BJ (cell line): ENCODE measurements at regions not wholly inside any gene's neighbourhood (a gene's known extent, or its start where the extent isn't known, plus 50 kb on each side); places are given as distances from the start of the nearest gene placed in this dataset.

ENCODE experiments used
- CTCF ChIA-PET: fragments of 350-600 bp; formaldehyde crosslinking; extraction: SDS; loops from one replicate; lab custom pipeline; 2021; ENCODE audit warnings: antibody characterized with exemption, inconsistent platforms; lab: Yijun Ruan, JAX
- POLR2A ChIA-PET: fragments of 300-600 bp; sonication (Branson Sonifier 250); formaldehyde crosslinking; extraction: SDS; loops from one replicate; lab custom pipeline; 2021; ENCODE audit warnings: antibody characterized with exemption; lab: Charles Lee
- DNase-seq: peaks from one replicate; pipeline ENCODE4 v3.0.0-alpha.2; 2011; ENCODE audit warnings: low read depth
- H3K27me3 ChIP-seq: 2 replicates; pipeline ENCODE4 v1.6.0; 2011; ENCODE audit warnings: low read length; ENCODE audit not compliant: control insufficient read depth, insufficient read depth
- H3K36me3 ChIP-seq: 2 replicates; pipeline ENCODE4 v1.5.1; 2011; ENCODE audit warnings: low read length; ENCODE audit not compliant: control insufficient read depth, insufficient read depth
- H3K4me3 ChIP-seq: 2 replicates; pipeline ENCODE4 v1.5.1; 2011; ENCODE audit warnings: low read depth, mild to moderate bottlenecking, control low read depth, low read length
- TF ChIP-seq, protein P1 (sequence below): IDR thresholded peaks from 2 replicates; pipeline ENCODE4 v1.5.1; 2011; ENCODE audit warnings: low read depth, mild to moderate bottlenecking, control low read depth, inconsistent platforms, low read length, moderate library complexity; ENCODE audit not compliant: insufficient read depth

DNA sequence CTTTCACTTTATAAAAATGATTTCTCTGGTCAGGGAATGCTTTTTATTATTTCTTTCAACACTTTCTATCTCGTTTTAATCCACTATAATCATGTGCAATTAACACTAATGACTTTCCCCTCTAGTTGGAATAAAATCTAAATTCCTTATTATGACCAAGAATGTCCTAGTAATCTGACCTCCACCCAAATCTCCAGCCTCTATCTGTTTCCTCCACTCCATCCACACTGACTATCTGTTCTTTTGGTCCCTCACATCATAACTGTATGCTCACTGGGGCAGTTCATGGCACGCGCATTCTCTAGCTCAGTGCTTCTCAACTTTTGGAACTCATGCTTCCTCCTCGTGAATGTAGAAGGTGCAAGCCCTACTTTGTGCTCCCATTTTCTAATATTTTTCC is 244.7 kb downstream of the POSTN start:
- TF ChIP-seq, protein P1, sequence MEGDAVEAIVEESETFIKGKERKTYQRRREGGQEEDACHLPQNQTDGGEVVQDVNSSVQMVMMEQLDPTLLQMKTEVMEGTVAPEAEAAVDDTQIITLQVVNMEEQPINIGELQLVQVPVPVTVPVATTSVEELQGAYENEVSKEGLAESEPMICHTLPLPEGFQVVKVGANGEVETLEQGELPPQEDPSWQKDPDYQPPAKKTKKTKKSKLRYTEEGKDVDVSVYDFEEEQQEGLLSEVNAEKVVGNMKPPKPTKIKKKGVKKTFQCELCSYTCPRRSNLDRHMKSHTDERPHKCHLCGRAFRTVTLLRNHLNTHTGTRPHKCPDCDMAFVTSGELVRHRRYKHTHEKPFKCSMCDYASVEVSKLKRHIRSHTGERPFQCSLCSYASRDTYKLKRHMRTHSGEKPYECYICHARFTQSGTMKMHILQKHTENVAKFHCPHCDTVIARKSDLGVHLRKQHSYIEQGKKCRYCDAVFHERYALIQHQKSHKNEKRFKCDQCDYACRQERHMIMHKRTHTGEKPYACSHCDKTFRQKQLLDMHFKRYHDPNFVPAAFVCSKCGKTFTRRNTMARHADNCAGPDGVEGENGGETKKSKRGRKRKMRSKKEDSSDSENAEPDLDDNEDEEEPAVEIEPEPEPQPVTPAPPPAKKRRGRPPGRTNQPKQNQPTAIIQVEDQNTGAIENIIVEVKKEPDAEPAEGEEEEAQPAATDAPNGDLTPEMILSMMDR: no peak
- no peaks in the 10 kb centered on the region for H3K36me3 ChIP-seq
- CTCF ChIA-PET: interaction anchor here (0.6 kb wide), 1 partner anchor 12 kb away, joined by 3 read pairs; no protein-coding TSS in a partner anchor

DNA sequence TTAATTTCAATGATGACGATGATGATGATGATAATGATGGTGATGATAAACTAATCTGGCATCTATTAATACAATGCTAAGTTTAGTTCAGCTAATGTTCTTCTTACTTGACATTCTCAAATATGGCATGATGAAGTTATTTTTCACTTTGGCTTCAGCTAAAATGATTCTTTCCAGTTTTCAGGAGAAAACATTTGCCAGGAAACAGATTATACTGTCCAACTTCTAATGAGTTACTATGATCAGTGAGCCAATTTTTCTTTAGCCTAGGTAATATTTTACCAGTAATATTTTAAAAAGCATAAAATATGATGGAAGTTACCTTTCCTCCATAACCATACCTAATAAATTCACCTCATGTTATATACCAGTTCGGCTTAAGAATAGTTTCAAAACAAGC is 245.7 kb upstream of the CSNK1A1L start:
- Histone ChIP-seq H3K4me3 (no peak overlapping the region), H3K36me3 (no peaks in the 10 kb centered on the region), H3K27me3 (no peaks in the 10 kb centered on the region)
- CTCF ChIA-PET: no interaction called here
- POLR2A ChIA-PET: interaction anchor here (0.6 kb wide), 1 partner anchor 13 kb away, joined by 3 read pairs; no protein-coding TSS in a partner anchor
- DNase-seq: no peak
- TF ChIP-seq, protein P1: no peak

More for the DNA sequence above, 244.7 kb downstream of the POSTN start:
- POLR2A ChIA-PET: no interaction called here
- H3K27me3 ChIP-seq: no peaks in the 10 kb centered on the region
- H3K4me3 ChIP-seq: no peak overlapping the region
- no peak for DNase-seq

DNA sequence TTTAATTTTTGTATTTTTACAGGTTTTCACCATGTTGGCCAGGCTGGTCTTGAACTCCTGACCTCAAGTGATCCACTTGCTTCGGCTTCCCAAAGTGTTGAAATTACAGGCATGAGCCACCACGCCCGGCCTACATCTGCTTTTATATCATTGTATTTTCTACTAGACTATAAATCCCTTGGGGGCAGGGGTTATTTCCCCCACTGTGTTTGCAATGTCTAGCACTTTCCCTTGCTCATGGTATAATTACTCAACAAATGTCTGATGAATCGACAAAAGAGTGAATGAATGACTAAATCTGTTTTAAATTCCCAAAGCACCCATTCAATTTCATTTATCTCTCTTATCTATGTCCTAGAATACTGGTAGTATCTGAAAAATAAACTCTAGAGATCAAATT is 244.5 kb upstream of the CSNK1A1L start:
- ChIA-PET CTCF (no interaction called here), POLR2A (no interaction called here)
- TF ChIP-seq, protein P1: no peak
- Histone ChIP-seq H3K27me3 (no peaks in the 10 kb centered on the region), H3K36me3 (no peaks in the 10 kb centered on the region), H3K4me3 (no peak overlapping the region)
- DNase-seq: no peak

GRCh38 chr13:37348916-37349643 is 243.6 kb upstream of the CSNK1A1L start:
- TF ChIP-seq, protein P1: no peak
- H3K27me3 ChIP-seq: no peaks in the 10 kb centered on the region
- POLR2A ChIA-PET: no interaction called here
- DNase-seq: no peak
- no peaks in the 10 kb centered on the region for H3K36me3 ChIP-seq
- CTCF ChIA-PET: no interaction called here
- no peak overlapping the region for H3K4me3 ChIP-seq

GRCh38 chr13:37345869-37346268 is 240.4 kb upstream of the CSNK1A1L start:
- ChIA-PET POLR2A (no interaction called here), CTCF (no interaction called here)
- no peak for DNase-seq

More at GRCh38 chr13:37345869-37346268, 240.4 kb upstream of the CSNK1A1L start:
- TF ChIP-seq, protein P1: no peak
- H3K4me3 ChIP-seq: no peak overlapping the region
- H3K27me3 ChIP-seq: no peaks in the 10 kb centered on the region
- no peaks in the 10 kb centered on the region for H3K36me3 ChIP-seq
